LNCaP clone FGC (cell line): ENCODE measurements at regions not wholly inside any gene's neighbourhood (a gene's known extent, or its start where the extent isn't known, plus 50 kb on each side); places are given as distances from the start of the nearest gene placed in this dataset.
"Not testable (repeated sequence)": the region's sequence is repeated elsewhere in the genome, so short reads cannot be mapped to it uniquely, and the experiment has no call there.

Experiments used
- DNase-seq: peaks from one replicate; pipeline ENCODE4 v3.0.0-alpha.2; 2011; ENCODE audit warnings: low read depth
- H3K4me3 ChIP-seq: 2 replicates; pipeline ENCODE4 v1.5.1; 2011; ENCODE audit warnings: mild to moderate bottlenecking, low read depth, low read length, control low read depth
- TF ChIP-seq, protein P1 (sequence below): IDR thresholded peaks from 2 replicates; pipeline ENCODE4 v1.5.1; 2012; ENCODE audit warnings: mild to moderate bottlenecking; ENCODE audit not compliant: control insufficient read depth, insufficient read depth; ENCODE audit errors: extremely low read depth

DNA sequence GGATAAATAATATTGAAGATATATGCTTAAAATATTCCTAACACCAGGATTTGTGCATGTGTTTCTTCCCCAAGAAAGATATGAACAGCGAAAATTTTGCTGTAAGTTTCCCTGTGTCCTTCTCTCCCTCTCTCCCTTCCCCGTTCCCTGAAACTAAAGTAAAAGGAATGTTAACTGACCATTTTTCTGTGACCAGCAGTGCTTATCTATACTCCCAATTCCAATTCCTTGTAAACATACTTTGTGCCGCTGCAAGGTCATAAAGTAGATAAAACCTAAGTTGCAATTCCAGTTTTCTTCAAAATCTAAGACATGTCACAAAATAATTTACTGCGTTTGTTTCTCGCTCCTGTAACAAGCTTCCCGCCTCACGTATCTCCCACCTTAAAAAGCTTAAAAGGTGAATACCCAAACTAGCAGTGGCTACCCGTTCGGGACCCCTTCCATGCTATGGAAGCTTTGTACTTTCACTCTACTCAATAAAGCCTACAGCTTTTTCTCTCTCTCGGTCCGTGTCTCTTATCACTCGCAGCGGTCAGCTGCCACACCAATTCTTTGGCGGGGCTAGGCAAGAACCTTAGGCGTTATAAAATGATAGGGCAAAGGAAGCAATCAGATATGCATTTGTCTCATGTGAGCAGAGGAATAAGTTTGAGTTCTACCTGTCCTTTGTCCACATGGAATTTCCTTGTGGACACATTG lies 1798.0 kb downstream of the EFNA5 start:
- no peak overlapping the region for H3K4me3 ChIP-seq
- TF ChIP-seq, protein P1, sequence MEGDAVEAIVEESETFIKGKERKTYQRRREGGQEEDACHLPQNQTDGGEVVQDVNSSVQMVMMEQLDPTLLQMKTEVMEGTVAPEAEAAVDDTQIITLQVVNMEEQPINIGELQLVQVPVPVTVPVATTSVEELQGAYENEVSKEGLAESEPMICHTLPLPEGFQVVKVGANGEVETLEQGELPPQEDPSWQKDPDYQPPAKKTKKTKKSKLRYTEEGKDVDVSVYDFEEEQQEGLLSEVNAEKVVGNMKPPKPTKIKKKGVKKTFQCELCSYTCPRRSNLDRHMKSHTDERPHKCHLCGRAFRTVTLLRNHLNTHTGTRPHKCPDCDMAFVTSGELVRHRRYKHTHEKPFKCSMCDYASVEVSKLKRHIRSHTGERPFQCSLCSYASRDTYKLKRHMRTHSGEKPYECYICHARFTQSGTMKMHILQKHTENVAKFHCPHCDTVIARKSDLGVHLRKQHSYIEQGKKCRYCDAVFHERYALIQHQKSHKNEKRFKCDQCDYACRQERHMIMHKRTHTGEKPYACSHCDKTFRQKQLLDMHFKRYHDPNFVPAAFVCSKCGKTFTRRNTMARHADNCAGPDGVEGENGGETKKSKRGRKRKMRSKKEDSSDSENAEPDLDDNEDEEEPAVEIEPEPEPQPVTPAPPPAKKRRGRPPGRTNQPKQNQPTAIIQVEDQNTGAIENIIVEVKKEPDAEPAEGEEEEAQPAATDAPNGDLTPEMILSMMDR, result no peak
- DNase-seq, result no peak

DNA sequence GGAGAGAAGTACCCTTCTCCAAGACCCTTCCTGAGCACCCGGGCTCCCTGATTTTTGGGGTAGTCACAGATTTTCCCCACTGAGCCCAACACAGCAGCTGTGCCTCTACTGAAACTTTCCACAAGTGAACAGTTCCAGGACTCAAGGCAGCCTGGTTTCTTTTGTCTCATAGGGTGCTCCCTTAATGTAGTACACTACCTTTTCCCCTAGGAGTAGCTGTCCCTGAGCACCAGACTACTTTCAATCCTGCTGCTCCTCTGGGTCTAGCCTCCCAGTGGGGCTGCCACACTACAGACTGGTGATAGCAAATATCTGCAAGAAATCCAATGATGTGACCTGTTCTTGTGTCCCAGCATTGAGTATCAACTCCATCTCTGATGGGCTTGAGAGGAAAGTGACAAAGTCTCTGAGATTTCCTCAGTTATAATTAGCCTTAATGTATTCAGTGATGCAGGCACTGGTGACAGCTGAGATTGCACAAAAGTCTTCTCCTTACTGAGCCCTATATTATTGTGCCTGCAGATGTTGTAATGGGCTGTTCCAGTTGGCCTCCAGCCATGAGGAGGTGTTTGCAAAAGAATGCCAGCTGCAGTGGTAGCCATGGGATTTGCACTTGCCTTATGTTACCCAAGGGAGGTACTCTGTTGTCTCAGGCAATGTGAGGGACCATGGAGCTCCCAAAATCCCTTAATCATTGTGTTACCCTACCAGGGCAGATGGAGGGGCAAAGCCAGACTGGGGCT lies 1802.5 kb downstream of the EFNA5 start:
- TF ChIP-seq, protein P1, result no peak
- no peak overlapping the region for H3K4me3 ChIP-seq
- no peak for DNase-seq

- TF ChIP-seq, protein P1, result no peak
- H3K4me3 ChIP-seq, result no peak overlapping the region
Measured at GRCh38 chr5:105865834-105866233, 1804.9 kb downstream of the EFNA5 start.

DNA sequence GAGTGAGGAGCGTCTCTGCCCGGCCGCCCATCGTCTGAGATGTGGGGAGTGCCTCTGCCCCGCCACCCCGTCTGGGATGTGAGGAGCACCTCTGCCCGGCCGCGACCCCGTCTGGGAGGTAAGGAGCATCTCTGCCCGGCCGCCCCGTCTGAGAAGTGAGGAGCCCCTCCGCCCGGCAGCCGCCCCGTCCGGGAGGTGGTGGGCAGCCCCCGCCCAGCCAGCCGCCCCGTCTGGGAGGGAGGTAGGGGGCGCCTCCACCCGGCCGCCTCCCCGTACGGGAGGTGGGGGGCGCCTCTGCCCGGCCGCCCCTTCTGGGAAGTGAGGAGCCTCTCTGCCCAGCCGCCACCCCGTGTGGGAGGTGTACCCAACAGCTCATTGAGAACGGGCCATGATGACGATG lies 1811.4 kb downstream of the EFNA5 start:
- DNase-seq, result not testable (repeated sequence)

More at GRCh38 chr5:105865834-105866233, 1804.9 kb downstream of the EFNA5 start:
- DNase-seq, result no peak

GRCh38 chr5:105849701-105850100 lies 1821.0 kb downstream of the EFNA5 start:
- DNase-seq, result no peak
- TF ChIP-seq, protein P1, result no peak
- H3K4me3 ChIP-seq, result no peak overlapping the region

More for the DNA sequence above, 1811.4 kb downstream of the EFNA5 start:
- not testable (repeated sequence) for H3K4me3 ChIP-seq

GRCh38 chr5:105840800-105841199 lies 1829.9 kb downstream of the EFNA5 start:
- H3K4me3 ChIP-seq, result no peak overlapping the region
- DNase-seq, result no peak
- TF ChIP-seq, protein P1, result no peak

- DNase-seq, result no peak
- no peak overlapping the region for H3K4me3 ChIP-seq
- TF ChIP-seq, protein P1, result no peak
Measured at GRCh38 chr5:105836887-105837286, 1833.8 kb downstream of the EFNA5 start.
